PC-3 (cell line): ENCODE measurements at regions not wholly inside any gene's neighbourhood (a gene's known extent, or its start where the extent isn't known, plus 50 kb on each side); places are given as distances from the start of the nearest gene placed in this dataset.

Experiments
- ATAC-seq: fragments of 200-7000 bp; cut with Tn5 transposase; 2 replicates; pipeline ENCODE4 v1.9.1; 2020; ENCODE audit warnings: mild to moderate bottlenecking, moderate library complexity
- BruUV-seq: library from RNA; stranded (reverse); fragments of 400-500 nt; replicated peaks from 2 replicates; lab custom pipeline; 2021; lab: Mats Ljungman, UMichigan
- CTCF ChIA-PET: fragments of 300-600 bp; sonication (Branson Sonifier 250); formaldehyde crosslinking; loops from one replicate; lab custom pipeline; 2022; ENCODE audit warnings: antibody characterized with exemption; lab: Charles Lee
- POLR2A ChIA-PET: fragments of 300-600 bp; sonication (Branson Sonifier 250); formaldehyde crosslinking; loops from one replicate; lab custom pipeline; 2022; ENCODE audit warnings: antibody characterized with exemption; ENCODE audit not compliant: unreplicated experiment; lab: Charles Lee
- DNase-seq: peaks from one replicate; pipeline ENCODE4 v3.0.0-alpha.2; 2015
- H2AFZ ChIP-seq: fragments of 300-600 bp; sonication (generic); 2 replicates; pipeline ENCODE4 v1.6.0; 2016; ENCODE audit warnings: antibody characterized with exemption, low read length
- H3F3A ChIP-seq: fragments of 300-600 bp; sonication (generic); one replicate; pipeline ENCODE4 v1.6.0; 2017; ENCODE audit warnings: antibody characterized with exemption, low read length, control low read depth, mild to moderate bottlenecking; ENCODE audit not compliant: unreplicated experiment
- H3K27ac ChIP-seq: fragments of 300-600 bp; sonication (generic); 2 replicates; pipeline ENCODE4 v1.5.1; 2016; ENCODE audit warnings: mild to moderate bottlenecking, low read length
- H3K27me3 ChIP-seq: fragments of 300-600 bp; sonication (generic); 2 replicates; pipeline ENCODE4 v1.6.1; 2016; ENCODE audit warnings: low read length, mixed read lengths
- H3K36me3 ChIP-seq: fragments of 300-600 bp; sonication (generic); 2 replicates; pipeline ENCODE4 v1.6.1; 2016; ENCODE audit warnings: low read depth, mixed run types, low read length, mixed read lengths
- H3K4me1 ChIP-seq: fragments of 300-600 bp; sonication (generic); 2 replicates; pipeline ENCODE4 v1.5.1; 2016; ENCODE audit warnings: low read length; ENCODE audit not compliant: insufficient read depth
- H3K4me2 ChIP-seq: fragments of 300-600 bp; sonication (generic); 2 replicates; pipeline ENCODE4 v1.6.0; 2016; ENCODE audit warnings: low read length
- H3K4me3 ChIP-seq: fragments of 300-600 bp; sonication (generic); 2 replicates; pipeline ENCODE4 v1.5.1; 2016; ENCODE audit warnings: mild to moderate bottlenecking, low read length, mixed read lengths
- H3K79me2 ChIP-seq: fragments of 300-600 bp; sonication (generic); 2 replicates; pipeline ENCODE4 v1.6.1; 2017; ENCODE audit warnings: low read length, mixed read lengths
- H3K9ac ChIP-seq: fragments of 300-600 bp; sonication (generic); 2 replicates; pipeline ENCODE4 v1.6.0; 2016; ENCODE audit warnings: mild to moderate bottlenecking, low read length
- H3K9me2 ChIP-seq: fragments of 300-600 bp; sonication (generic); replicated peaks from 2 replicates; pipeline ENCODE4 v1.6.1; 2016; ENCODE audit warnings: mixed run types, low read length, mixed read lengths
- H3K9me3 ChIP-seq: fragments of 300-600 bp; sonication (generic); 2 replicates; pipeline ENCODE4 v1.6.1; 2016; ENCODE audit warnings: low read length, mixed read lengths
- H4K20me1 ChIP-seq: fragments of 300-600 bp; sonication (generic); 2 replicates; pipeline ENCODE4 v1.6.1; 2016; ENCODE audit warnings: low read length, mixed read lengths
- EZH2 ChIP-seq: fragments of 300-600 bp; sonication (generic); IDR thresholded peaks from one replicate; pipeline ENCODE4 v1.6.1; 2017; ENCODE audit warnings: antibody characterized with exemption, mild to moderate bottlenecking, low read length; ENCODE audit not compliant: unreplicated experiment
- EZH2phosphoT487 ChIP-seq: fragments of 300-600 bp; sonication (generic); IDR thresholded peaks from 2 replicates; pipeline ENCODE4 v1.6.1; 2018; ENCODE audit warnings: mild to moderate bottlenecking, antibody characterized with exemption, low read length, borderline replicate concordance
- intact Hi-C: fragments of 100-400 bp; cut with micrococcal nuclease; formaldehyde crosslinking; loops from 2 replicates; pipeline ENCODE4 v1.9.0; 2023
- TF ChIP-seq, protein P1 (sequence below): fragments of 300-600 bp; sonication (generic); conservative IDR thresholded peaks from 2 replicates; pipeline ENCODE4 v1.5.1; 2017; ENCODE audit warnings: antibody characterized with exemption, low read depth, mild to moderate bottlenecking, low read length

DNA sequence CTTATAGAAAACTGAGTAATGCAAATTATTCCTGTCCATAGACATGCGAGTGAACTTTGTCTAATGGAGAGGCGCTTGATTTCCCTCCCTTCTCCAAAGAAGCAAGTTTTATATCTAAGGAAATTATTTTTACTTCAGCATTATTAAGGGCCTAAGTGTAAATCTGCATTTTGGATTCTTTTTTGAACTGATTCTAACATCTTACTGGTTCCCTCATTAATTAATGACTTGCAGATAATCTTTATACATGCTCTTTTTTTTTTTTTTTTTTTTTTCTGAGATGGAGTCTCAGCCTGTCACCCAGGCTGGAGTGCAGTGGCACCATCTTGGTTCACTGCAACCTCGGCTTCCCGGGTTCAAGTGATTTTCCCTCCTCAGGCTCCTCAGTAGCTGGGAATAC, 209.5 kb downstream of the TLE4 start:
- Histone ChIP-seq H3F3A (no peaks in the 10 kb centered on the region), H3K36me3 (no peaks in the 10 kb centered on the region), H3K27ac (no peak overlapping the region), H3K79me2 (no peaks in the 10 kb centered on the region), H3K9ac (no peak overlapping the region), H3K4me1 (peaks cover 12% of the 10 kb centered on the region), H3K4me2 (no peak overlapping the region), H3K9me2 (no peaks in the 10 kb centered on the region), H3K4me3 (no peak overlapping the region), H2AFZ (no peak overlapping the region), H4K20me1 (no peaks in the 10 kb centered on the region), H3K27me3 (no peaks in the 10 kb centered on the region), H3K9me3 (no peaks in the 10 kb centered on the region)
- ATAC-seq (no peak), DNase-seq (no peak)
- TF ChIP-seq EZH2: no peak
- no peak for TF ChIP-seq EZH2phosphoT487
- TF ChIP-seq, protein P1, sequence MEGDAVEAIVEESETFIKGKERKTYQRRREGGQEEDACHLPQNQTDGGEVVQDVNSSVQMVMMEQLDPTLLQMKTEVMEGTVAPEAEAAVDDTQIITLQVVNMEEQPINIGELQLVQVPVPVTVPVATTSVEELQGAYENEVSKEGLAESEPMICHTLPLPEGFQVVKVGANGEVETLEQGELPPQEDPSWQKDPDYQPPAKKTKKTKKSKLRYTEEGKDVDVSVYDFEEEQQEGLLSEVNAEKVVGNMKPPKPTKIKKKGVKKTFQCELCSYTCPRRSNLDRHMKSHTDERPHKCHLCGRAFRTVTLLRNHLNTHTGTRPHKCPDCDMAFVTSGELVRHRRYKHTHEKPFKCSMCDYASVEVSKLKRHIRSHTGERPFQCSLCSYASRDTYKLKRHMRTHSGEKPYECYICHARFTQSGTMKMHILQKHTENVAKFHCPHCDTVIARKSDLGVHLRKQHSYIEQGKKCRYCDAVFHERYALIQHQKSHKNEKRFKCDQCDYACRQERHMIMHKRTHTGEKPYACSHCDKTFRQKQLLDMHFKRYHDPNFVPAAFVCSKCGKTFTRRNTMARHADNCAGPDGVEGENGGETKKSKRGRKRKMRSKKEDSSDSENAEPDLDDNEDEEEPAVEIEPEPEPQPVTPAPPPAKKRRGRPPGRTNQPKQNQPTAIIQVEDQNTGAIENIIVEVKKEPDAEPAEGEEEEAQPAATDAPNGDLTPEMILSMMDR: no peak
- CTCF ChIA-PET: no interaction called here
- BruUV-seq: no TSS peak
- intact Hi-C loops: no loop called here
- POLR2A ChIA-PET: no interaction called here

DNA sequence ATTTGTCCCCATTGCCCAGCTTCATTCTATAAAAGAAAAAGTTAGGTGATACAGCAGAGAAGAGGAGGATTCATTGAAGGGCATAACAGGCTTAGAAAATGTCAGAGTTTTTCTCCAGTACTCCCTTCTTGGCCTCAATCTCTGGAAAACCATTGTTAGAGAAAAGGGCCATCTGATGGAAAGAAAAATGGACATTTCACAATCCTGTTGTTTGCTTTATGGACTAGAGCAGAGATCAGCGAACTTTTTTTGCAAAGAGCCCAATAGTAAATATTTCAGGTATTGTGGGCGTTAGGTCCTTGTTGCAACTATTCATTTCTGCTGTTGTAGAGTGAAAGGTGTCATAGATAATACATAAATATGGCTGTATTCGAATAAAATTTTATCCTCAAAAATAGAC, 208.8 kb downstream of the TLE4 start:
- Histone ChIP-seq H3K27me3 (no peaks in the 10 kb centered on the region), H4K20me1 (no peaks in the 10 kb centered on the region), H3K9me2 (no peaks in the 10 kb centered on the region), H3K4me1 (peaks cover 14% of the 10 kb centered on the region), H3F3A (no peaks in the 10 kb centered on the region), H3K9ac (no peak overlapping the region), H2AFZ (no peak overlapping the region), H3K4me3 (no peak overlapping the region), H3K79me2 (no peaks in the 10 kb centered on the region), H3K27ac (no peak overlapping the region), H3K4me2 (no peak overlapping the region), H3K9me3 (no peaks in the 10 kb centered on the region), H3K36me3 (no peaks in the 10 kb centered on the region)
- CTCF ChIA-PET: no interaction called here
- TF ChIP-seq EZH2phosphoT487 (no peak), EZH2 (no peak)
- TF ChIP-seq, protein P1: no peak
- intact Hi-C loops: no loop called here
- DNase-seq: no peak
- BruUV-seq: no TSS peak
- ATAC-seq: no peak
- POLR2A ChIA-PET: no interaction called here

DNA sequence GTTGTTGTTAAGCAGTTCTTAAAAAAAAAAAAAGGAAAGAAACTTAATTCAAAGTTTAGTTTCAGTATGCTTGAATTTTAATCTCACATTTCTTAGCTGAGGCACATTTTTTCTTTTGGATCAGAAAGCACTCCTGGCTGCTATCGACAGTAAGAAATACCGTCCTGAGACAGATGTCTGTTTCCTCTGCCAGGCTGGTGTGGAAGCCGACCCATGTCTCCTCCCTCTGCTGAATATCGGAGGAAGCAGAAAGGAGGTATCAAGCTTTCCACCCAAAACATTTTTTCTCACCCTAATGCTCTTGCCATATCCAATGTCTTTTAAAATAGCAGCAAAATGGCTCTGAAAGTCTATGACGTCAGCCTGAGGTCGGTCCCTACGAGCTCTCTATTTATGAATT, 208.1 kb downstream of the TLE4 start:
- intact Hi-C loops: no loop called here
- Histone ChIP-seq H3K4me2 (no peak overlapping the region), H3K9me3 (no peaks in the 10 kb centered on the region), H2AFZ (no peak overlapping the region), H3K4me1 (peaks cover 14% of the 10 kb centered on the region), H3K9me2 (no peaks in the 10 kb centered on the region), H3K79me2 (no peaks in the 10 kb centered on the region), H3K4me3 (no peak overlapping the region), H3K36me3 (no peaks in the 10 kb centered on the region), H4K20me1 (no peaks in the 10 kb centered on the region), H3F3A (no peaks in the 10 kb centered on the region), H3K9ac (no peak overlapping the region), H3K27ac (no peak overlapping the region), H3K27me3 (no peaks in the 10 kb centered on the region)
- CTCF ChIA-PET: no interaction called here
- BruUV-seq: no TSS peak
- POLR2A ChIA-PET: no interaction called here
- TF ChIP-seq EZH2phosphoT487 (no peak), EZH2 (no peak)
- TF ChIP-seq, protein P1: no peak
- no peak for DNase-seq
- ATAC-seq: no peak
